K562 (cell line): ENCODE measurements at regions not wholly inside any gene's neighbourhood (a gene's known extent, or its start where the extent isn't known, plus 50 kb on each side); places are given as distances from the start of the nearest gene placed in this dataset.

Source experiments
- ATAC-seq: fragments of 200-7000 bp; cut with Tn5 transposase; 3 replicates; pipeline ENCODE4 v1.9.1; 2020; ENCODE audit warnings: moderate library complexity
- BruUV-seq: library from RNA; stranded (reverse); fragments of 400-500 nt; replicated peaks from 2 replicates; lab custom pipeline; 2021; lab: Mats Ljungman, UMichigan
- CTCF ChIA-PET: fragments of 300-600 bp; formaldehyde crosslinking; extraction: SDS; loops from one replicate; lab custom pipeline; 2021; ENCODE audit warnings: low intra/inter-chr PET ratio; lab: Yijun Ruan, JAX
- POLR2A ChIA-PET: fragments of 300-600, 350-650 bp; sonication (Branson Sonifier 250); formaldehyde crosslinking; extraction: SDS; loops from one replicate; lab custom pipeline; 2021; ENCODE audit warnings: antibody characterized with exemption, inconsistent platforms; lab: Yijun Ruan, JAX
- DNase-seq, 4 experiments: peaks; one replicate each; pipeline versions ENCODE4 v3.0.0 to v3.0.0-alpha.2; 2011 to 2018; ENCODE audit warnings: low spot score in 3 of 4, mixed read lengths in 3 of 4; ENCODE audit errors: extremely low read depth in 1 of 4
- FAIRE-seq: peaks from 2 replicates; lab custom pipeline; 2011; peaks lifted over from hg19 to GRCh38; lab: Jason Lieb, UNC
- H2AFZ ChIP-seq: 2 replicates; pipeline ENCODE4 v1.6.0; 2011; ENCODE audit warnings: low read depth, low read length, control low read depth, inconsistent platforms
- H3K27ac ChIP-seq: fragments of 200-600 bp; 3 replicates; pipeline ENCODE4 v1.8.0; 2011; ENCODE audit warnings: low read depth, mild to moderate bottlenecking, control low read depth, inconsistent platforms, low read length, moderate library complexity, mixed read lengths; ENCODE audit errors: extremely low read depth
- H3K27me3 ChIP-seq, 2 experiments: fragments of 300-600 bp in 1 of 2; 2 replicates in 1 of 2; 3 replicates in 1 of 2; pipeline versions ENCODE4 v1.6.0 to v1.8.0; 2011; ENCODE audit warnings: inconsistent platforms in 2 of 2, low read length in 2 of 2, mild to moderate bottlenecking in 1 of 2, mixed read lengths in 1 of 2, moderate library complexity in 1 of 2; ENCODE audit not compliant: control insufficient read depth in 2 of 2, insufficient read depth in 2 of 2
- H3K36me3 ChIP-seq: fragments of 300-600 bp; 3 replicates; pipeline ENCODE4 v1.8.0; 2011; ENCODE audit warnings: mild to moderate bottlenecking, low read length, inconsistent platforms; ENCODE audit not compliant: control insufficient read depth, insufficient read depth
- H3K4me1 ChIP-seq, 2 experiments: fragments of 200-600 bp in 1 of 2; replicated peaks in 1 of 2; 2 replicates in 1 of 2; 3 replicates in 1 of 2; pipeline versions ENCODE4 v1.5.1 to v1.8.0; 2011; ENCODE audit warnings: inconsistent platforms in 2 of 2, low read length in 2 of 2, mild to moderate bottlenecking in 1 of 2, mixed read lengths in 1 of 2, moderate library complexity in 1 of 2; ENCODE audit not compliant: control insufficient read depth in 2 of 2, insufficient read depth in 2 of 2
- H3K4me2 ChIP-seq: 2 replicates; pipeline ENCODE4 v1.6.1; 2011; ENCODE audit warnings: low read length, control low read depth, inconsistent platforms, mixed read lengths; ENCODE audit not compliant: insufficient read depth
- H3K4me3 ChIP-seq: fragments of 200-600 bp; sonication (generic), shearing (Covaris generic); 2 replicates; pipeline ENCODE4 v1.5.1; 2016; ENCODE audit warnings: control low read depth, inconsistent platforms
- H3K79me2 ChIP-seq: fragments of 200-600 bp; 3 replicates; pipeline ENCODE4 v1.8.0; 2011; ENCODE audit warnings: low read length, inconsistent platforms; ENCODE audit not compliant: control insufficient read depth, insufficient read depth
- H3K9ac ChIP-seq, 2 experiments: 2 replicates each; pipeline versions ENCODE4 v1.6.0 to v1.6.1; 2011; ENCODE audit warnings: low read depth in 2 of 2, low read length in 2 of 2, control low read depth in 1 of 2, inconsistent platforms in 1 of 2, mild to moderate bottlenecking in 1 of 2, mixed read lengths in 1 of 2; ENCODE audit not compliant: insufficient read depth in 1 of 2
- H3K9me1 ChIP-seq: one replicate; pipeline ENCODE4 v1.6.0; 2011; ENCODE audit warnings: inconsistent platforms, mild to moderate bottlenecking, low read length, moderate library complexity; ENCODE audit not compliant: control insufficient read depth, insufficient read depth
- H3K9me3 ChIP-seq: replicated peaks from 2 replicates; pipeline ENCODE4 v1.5.1; 2011; ENCODE audit warnings: low read depth, low read length, inconsistent platforms; ENCODE audit not compliant: control insufficient read depth, insufficient read depth
- H4K20me1 ChIP-seq: replicated peaks from 2 replicates; pipeline ENCODE4 v1.6.1; 2011; ENCODE audit warnings: low read length, inconsistent platforms, mixed read lengths; ENCODE audit not compliant: control insufficient read depth, insufficient read depth
- IRF1 ChIP-seq: sonication (generic); formaldehyde crosslinking; IDR thresholded peaks from 2 replicates; pipeline ENCODE4 v1.8.0; 2022; ENCODE audit warnings: missing genetic modification reagents, mild to moderate bottlenecking, borderline replicate concordance
- PATZ1 ChIP-seq: fragments of 250-450 bp; sonication (Bioruptor Pico); IDR thresholded peaks from 2 replicates; pipeline ENCODE4 v1.5.0; 2020; ENCODE audit warnings: mild to moderate bottlenecking, borderline replicate concordance
- RAD21 ChIP-seq, 2 experiments: fragments of 250-450 bp in 1 of 2; fragments of 450-650 bp in 1 of 2; sonication (Bioruptor Pico) in 1 of 2; formaldehyde crosslinking in 1 of 2; IDR thresholded peaks in 1 of 2; conservative IDR thresholded peaks in 1 of 2; 2 replicates each; pipeline versions ENCODE4 v1.4.0 to v1.8.0; 2020 to 2022; ENCODE audit warnings: mild to moderate bottlenecking in 2 of 2, moderate library complexity in 1 of 2
- THRA ChIP-seq: fragments of 450-650 bp; IDR thresholded peaks from 2 replicates; pipeline ENCODE4 v1.6.1; 2017; ENCODE audit warnings: mild to moderate bottlenecking, moderate library complexity
- ZBTB1 ChIP-seq: sonication (generic); formaldehyde crosslinking; IDR thresholded peaks from 2 replicates; pipeline ENCODE4 v1.8.1; 2023; ENCODE audit warnings: missing genetic modification reagents, low read depth, mild to moderate bottlenecking, borderline replicate concordance
- ZBTB2 ChIP-seq: fragments of 450-650 bp; IDR thresholded peaks from 2 replicates; pipeline ENCODE4 v1.6.1; 2016; ENCODE audit warnings: antibody characterized with exemption
- WGBS: fragments of 100-300 bp; shearing (Covaris generic); methylation state at CpG from one replicate; pipeline ENCODE4 v1.1.6; 2016; ENCODE audit warnings: low coverage, mixed read lengths; ENCODE audit not compliant: insufficient coverage; ENCODE audit errors: missing lambda C conversion rate; 5-methylcytosine and 5-hydroxymethylcytosine counted together
- in situ Hi-C: fragments of 300-500 bp; cut with MboI; formaldehyde crosslinking; loops from 4 replicates; pipeline ENCODE4 v1.15.0; 2018; ENCODE audit warnings: inconsistent platforms, mixed read lengths
- intact Hi-C: fragments of 100-400 bp; cut with micrococcal nuclease; formaldehyde crosslinking; loops from 2 replicates; pipeline ENCODE4 v1.14.2; 2022

- TF ChIP-seq IRF1 (no peak), THRA (no peak)
These were observed 111.2 kb upstream of the PROX1 start (continued) for GRCh38 chr1:213876531-213876930.

- H3K9ac ChIP-seq: no peak overlapping the region
- no peaks in the 10 kb centered on the region for H3K36me3 ChIP-seq
- no peak for TF ChIP-seq ZBTB1 (CRISPR knock-in tag)
- no peak for TF ChIP-seq PATZ1 (CRISPR knock-in tag)
- TF ChIP-seq ZBTB2: no peak
- no peak for TF ChIP-seq RAD21 (CRISPR knock-in tag; conservative IDR thresholded peaks at IDR 0.05 in 1 of 2, IDR thresholded peaks at IDR 0.05 in 1 of 2)
- TF ChIP-seq, all 486 proteins: peak for 0
- intact Hi-C loops: no loop called here
- Histone ChIP-seq H3K4me2 (no peak overlapping the region), H3K79me2 (no peaks in the 10 kb centered on the region), H3K9me1 (no peaks in the 10 kb centered on the region), H3K4me1 (no peaks in the 10 kb centered on the region), H3K4me3 (no peak overlapping the region), H3K27me3 (no peaks in the 10 kb centered on the region), H3K27ac (no peak overlapping the region), H2AFZ (no peak overlapping the region), H4K20me1 (no peaks in the 10 kb centered on the region), H3K9me3 (no peaks in the 10 kb centered on the region)
- ChIA-PET POLR2A (no interaction called here), CTCF (no interaction called here)
- no peak for DNase-seq
- BruUV-seq: no TSS peak
- in situ Hi-C loops: no loop called here
- 0% methylated on average over 2 of the region's 2 CpGs for WGBS
- no peak for ATAC-seq
- no peak for FAIRE-seq
These were observed 104.2 kb upstream of the PROX1 start for GRCh38 chr1:213883618-213884017.
